HG03432 (cell line): ENCODE measurements at regions not wholly inside any gene's neighbourhood (a gene's known extent, or its start where the extent isn't known, plus 50 kb on each side); places are given as distances from the start of the nearest gene placed in this dataset.
A peak's percentile ranks its signal among the peaks of the same experiment; 100 is the strongest.

Experiments used
- ATAC-seq: cut with Tn5 transposase; IDR thresholded peaks from one replicate; pipeline ENCODE4 v1.9.1; 2021; ENCODE audit warnings: mild to moderate bottlenecking, moderate library complexity; ENCODE audit not compliant: unreplicated experiment

- ATAC-seq = no peak
Measured at GRCh38 chr2:37858400-37858711, 66.7 kb upstream of the RMDN2 start.

DNA sequence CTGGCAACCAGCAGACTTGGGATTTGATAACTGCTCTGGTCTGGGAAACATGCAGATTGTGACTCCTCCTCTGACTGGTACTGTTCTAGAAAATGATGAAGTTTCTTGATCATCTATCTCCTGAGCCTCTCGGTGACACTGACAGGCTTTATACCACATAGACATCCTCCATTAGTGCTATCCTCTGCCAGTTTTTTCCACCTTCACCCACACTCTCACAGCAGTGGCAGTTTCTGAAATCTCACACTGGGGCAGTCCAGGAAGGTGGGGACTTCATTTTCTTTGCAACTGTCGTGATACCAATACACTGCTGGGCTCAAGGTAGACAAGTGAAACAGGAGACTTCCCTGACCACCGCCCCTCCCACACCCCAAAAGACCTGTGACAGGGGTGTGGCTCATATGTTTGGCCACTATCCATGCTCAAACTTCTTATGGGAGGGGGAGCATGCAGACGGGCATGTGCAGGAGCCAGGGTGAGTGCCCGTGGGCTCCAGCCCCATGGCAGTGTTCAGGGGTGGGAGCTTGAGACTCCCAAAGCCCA is 66.3 kb upstream of the RMDN2 start:
- ATAC-seq = no peak

- ATAC-seq = no peak
Measured at GRCh38 chr2:37862620-37863019, 62.5 kb upstream of the RMDN2 start.

- no peak for ATAC-seq
Measured at GRCh38 chr2:37864217-37864616, 60.9 kb upstream of the RMDN2 start.

GRCh38 chr2:37865640-37866039 is 59.4 kb upstream of the RMDN2 start:
- ATAC-seq = no peak

DNA sequence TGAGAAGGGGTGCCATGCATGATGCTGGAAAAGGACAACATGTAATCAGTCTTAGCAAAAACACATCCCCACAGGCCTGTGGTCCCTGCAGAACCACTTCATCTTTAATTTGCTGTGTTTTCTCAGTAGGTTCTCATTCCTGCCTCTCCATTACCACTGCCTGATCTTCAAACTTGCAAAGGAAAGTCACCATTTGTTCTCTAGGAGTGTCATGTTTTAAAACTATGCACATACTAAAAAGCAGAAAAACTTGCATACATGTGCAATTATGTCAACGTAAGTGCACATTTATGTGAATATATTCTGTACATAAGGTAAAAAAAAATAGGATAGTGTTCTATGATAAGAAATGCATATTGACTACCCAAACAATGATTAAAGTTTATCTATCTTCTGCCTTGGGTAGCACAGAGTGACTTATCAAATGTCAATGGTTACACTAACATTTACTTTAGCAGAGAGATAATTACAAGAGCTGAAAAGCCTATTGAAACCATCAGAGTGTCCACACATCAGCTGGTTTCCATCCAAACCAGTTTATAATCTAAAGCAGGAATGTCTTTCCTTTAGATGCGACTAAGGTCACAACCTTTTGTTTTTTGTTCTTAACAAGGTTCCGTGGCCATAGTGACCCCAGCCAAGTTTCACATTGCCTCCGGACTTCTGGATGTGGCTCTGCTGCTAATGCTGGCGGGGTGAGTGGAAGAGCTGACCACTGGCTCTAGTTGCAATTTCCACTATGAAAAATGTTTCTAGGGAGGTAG is 58.7 kb upstream of the RMDN2 start:
- ATAC-seq = no peak

DNA sequence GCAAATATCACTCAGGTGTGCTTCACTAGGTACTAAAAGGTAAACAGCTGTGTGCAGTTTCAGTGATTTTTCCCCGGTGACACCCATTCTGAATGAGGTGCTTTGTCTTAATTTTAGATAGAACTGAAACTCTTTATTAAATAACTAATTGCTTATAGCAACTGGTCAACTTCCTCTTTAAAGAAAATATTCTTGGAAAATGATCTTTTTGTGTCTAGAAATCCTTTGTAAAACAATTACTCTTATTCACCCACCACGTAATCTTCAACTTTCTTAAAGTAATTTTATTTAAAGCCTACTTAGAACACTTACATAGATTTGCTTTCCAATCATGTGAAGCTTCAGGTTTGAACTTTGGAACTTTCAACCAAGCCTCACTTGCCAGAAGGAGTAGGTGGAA is 57.9 kb upstream of the RMDN2 start:
- no peak for ATAC-seq

DNA sequence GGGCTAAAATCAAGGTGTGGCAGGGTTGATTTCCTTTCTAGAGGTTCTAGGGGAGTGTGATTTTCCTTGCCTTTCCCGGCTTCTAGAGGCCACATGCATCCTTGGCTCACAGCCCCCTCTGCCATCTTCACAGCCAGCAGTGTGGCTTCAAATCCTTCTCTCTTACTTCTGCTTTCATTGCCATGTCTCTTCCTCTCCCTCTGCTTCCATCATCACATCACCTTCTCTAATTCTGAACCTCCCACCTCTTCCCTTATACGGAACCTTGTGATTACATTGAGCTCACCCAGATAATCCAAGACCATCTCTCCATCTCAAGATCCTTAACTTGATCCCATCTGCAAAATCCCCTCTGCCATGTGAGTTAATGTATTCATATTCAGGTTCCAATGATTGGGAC is 56.2 kb upstream of the RMDN2 start:
- no peak for ATAC-seq

- ATAC-seq = no peak
Measured at GRCh38 chr2:37869304-37869703, 55.8 kb upstream of the RMDN2 start.

- no peak for ATAC-seq
Measured at GRCh38 chr2:37869771-37870170, 55.3 kb upstream of the RMDN2 start.

DNA sequence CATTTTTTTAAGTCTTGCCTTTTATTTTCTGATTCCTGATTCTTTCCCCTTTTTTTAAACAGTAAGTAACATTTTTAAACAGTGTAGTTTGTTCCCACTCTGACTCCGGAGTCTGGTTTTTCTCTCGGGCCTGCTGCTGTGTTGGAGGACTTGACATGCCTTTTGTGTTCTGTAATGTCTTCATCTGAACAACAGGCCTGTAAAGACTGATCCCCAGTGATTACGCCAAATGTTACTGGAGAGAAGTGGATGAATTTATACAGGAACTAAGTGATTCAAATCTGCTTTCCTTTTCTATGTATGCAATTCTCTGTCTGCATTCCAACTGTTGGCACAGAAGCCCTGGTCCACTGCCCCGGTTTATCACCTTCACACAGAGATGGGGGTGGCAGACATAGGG is 54.3 kb upstream of the RMDN2 start:
- ATAC-seq = no peak

- peak; percentile 71 for ATAC-seq
Measured at GRCh38 chr2:37871456-37872191, 53.5 kb upstream of the RMDN2 start.

DNA sequence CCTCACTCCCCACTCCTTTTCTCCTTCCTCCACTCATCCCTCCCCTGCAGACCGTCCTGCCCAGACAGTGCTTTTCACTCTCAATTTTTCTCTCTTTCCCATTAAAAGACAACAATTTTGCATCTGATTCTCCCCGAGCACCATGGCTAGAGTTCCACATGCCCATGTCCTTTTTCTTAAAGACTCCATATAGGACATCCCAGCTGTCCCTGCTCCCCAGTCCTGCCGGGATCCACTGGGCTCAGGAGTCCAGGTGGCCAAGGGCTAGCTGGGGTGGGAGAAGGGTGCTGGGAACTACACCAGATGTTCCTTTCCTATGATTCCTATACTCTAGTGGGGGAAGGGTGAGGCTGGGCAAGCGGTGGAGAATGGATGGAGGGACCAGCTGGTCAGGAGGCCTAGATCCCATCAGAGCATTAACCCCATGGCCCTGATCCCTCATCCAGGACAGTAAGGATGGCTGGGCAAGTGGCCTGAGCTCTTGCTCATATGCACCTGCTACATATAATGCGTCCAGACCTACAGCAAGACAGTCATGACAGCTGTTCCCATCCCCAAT is 52.8 kb upstream of the RMDN2 start:
- ATAC-seq = no peak

DNA sequence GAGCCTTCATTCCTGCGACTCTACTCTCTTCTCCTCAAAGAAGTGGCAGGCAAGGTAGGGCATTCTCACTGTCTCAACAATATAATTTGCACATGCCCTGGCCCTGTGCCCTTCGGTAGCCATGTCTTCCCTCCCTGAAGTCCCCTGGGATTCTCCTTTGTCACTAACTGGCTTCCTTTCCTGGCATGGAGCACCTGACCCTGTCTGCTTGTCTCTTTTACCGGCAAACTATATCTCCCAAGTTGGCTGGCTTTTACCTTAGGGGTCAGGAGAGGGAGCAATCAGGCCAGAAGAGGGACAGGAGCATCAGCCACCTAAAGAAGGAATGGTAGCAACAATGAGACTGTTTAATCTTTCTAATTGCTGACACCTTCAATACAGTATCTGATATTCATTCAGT is 51.9 kb upstream of the RMDN2 start:
- ATAC-seq = no peak

DNA sequence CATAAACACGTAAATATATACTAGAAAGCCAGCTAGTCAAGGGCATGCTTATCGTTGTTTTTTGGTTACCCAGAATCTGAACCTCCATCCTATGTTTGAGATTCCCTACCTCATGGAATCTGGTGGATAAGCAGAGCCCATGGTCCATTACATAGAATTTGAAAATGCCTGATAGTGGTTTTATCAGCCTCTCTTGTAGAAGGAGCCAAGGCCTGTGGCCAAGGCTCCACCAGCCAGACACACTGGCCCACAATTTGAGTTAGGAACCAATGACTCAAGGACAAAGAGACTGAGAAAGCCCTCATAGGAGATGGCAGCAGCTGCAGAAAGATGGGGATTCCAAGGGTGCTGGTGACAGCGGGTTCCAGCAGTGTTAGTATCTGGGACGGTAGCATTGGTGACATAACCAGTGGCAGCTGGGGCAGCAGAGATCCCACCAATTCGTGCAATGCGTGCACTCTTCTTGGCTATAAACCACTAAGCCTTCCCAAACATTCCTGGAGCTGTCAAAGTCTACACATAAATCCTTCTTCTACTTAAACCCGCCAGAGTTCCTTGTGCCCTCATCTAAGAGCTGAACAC is 51.2 kb upstream of the RMDN2 start:
- no peak for ATAC-seq

DNA sequence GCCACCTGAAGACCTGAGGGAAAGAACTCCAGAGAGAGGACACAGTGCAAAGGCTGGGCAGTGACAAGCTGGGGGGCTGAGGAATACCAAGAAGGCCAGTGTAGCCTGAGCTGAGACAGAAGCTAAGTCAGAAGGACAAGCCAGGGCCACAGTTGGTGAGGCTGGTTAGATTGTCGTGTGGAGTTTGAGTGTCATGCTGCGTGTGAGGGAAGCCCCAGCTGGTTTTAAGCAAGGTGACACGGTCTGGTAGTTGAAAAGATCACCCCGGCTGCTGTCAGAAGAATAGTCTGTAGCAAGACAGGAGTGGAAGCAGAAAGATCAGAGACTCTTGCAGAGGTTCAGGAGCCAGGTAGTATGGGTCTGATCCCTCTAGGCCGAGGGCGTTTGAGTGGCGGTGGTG is 50.6 kb upstream of the RMDN2 start:
- peak; percentile 54 for ATAC-seq
